Panc1 (cell line): ENCODE measurements at regions not wholly inside any gene's neighbourhood (a gene's known extent, or its start where the extent isn't known, plus 50 kb on each side); places are given as distances from the start of the nearest gene placed in this dataset.

ENCODE experiments used
- CTCF ChIP-seq: fragments of 450-650 bp; IDR thresholded peaks from 2 replicates; pipeline ENCODE4 v1.5.1; 2017; ENCODE audit warnings: mild to moderate bottlenecking
- POLR2AphosphoS5 ChIP-seq: IDR thresholded peaks from 2 replicates; pipeline ENCODE4 v1.6.1; 2012; ENCODE audit warnings: mild to moderate bottlenecking, low read depth, low read length, moderate library complexity
- TCF7L2 ChIP-seq: IDR thresholded peaks from 2 replicates; pipeline ENCODE4 v1.6.1; 2011; ENCODE audit warnings: mild to moderate bottlenecking, low read depth, low read length, inconsistent platforms
- TF ChIP-seq, protein P1 (sequence below), 2 experiments: IDR thresholded peaks; 2 replicates each; pipeline ENCODE4 v1.6.1; 2011 to 2012; ENCODE audit warnings: low read depth in 2 of 2, control low read depth in 1 of 2, low read length in 1 of 2, mild to moderate bottlenecking in 1 of 2, moderate library complexity in 1 of 2; ENCODE audit not compliant: insufficient read depth in 1 of 2

GRCh38 chr10:25766687-25767221 is 167.3 kb upstream of the MYO3A start:
- TF ChIP-seq CTCF (no peak), TCF7L2 (no peak), POLR2AphosphoS5 (no peak)
- TF ChIP-seq, protein P1, sequence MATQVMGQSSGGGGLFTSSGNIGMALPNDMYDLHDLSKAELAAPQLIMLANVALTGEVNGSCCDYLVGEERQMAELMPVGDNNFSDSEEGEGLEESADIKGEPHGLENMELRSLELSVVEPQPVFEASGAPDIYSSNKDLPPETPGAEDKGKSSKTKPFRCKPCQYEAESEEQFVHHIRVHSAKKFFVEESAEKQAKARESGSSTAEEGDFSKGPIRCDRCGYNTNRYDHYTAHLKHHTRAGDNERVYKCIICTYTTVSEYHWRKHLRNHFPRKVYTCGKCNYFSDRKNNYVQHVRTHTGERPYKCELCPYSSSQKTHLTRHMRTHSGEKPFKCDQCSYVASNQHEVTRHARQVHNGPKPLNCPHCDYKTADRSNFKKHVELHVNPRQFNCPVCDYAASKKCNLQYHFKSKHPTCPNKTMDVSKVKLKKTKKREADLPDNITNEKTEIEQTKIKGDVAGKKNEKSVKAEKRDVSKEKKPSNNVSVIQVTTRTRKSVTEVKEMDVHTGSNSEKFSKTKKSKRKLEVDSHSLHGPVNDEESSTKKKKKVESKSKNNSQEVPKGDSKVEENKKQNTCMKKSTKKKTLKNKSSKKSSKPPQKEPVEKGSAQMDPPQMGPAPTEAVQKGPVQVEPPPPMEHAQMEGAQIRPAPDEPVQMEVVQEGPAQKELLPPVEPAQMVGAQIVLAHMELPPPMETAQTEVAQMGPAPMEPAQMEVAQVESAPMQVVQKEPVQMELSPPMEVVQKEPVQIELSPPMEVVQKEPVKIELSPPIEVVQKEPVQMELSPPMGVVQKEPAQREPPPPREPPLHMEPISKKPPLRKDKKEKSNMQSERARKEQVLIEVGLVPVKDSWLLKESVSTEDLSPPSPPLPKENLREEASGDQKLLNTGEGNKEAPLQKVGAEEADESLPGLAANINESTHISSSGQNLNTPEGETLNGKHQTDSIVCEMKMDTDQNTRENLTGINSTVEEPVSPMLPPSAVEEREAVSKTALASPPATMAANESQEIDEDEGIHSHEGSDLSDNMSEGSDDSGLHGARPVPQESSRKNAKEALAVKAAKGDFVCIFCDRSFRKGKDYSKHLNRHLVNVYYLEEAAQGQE (IDR thresholded peaks at IDR 0.05; ENCODE audit: insufficient read depth in 1 of 2, low read depth in 2 of 2, low read length in 1 of 2): no peak
